ENCODE measurements at regions not wholly inside any gene's neighbourhood (a gene's known extent, or its start where the extent isn't known, plus 50 kb on each side); places are given as distances from the start of the nearest gene placed in this dataset.

DNA sequence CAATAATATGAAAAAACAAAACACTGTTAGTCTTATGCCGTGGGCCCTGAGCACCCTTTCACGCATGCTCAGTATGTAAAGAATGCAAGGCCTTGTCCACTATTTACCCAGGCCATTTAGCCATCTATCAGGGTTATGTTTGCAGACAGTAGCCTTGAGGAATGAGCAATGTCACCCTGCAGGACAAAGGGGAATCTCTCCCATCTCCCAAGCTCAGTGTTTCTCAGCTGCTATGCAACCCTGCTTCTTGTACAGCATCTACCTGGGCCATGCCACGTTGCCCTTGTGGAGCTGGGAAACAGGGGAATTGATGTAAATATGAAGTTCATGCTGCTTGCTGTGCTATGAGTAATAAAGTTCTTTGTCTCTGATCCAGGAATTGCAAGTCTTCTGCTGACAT, 51.5 kb upstream of the SLCO2A1 start:
- TF ChIP-seq, protein P1, sequence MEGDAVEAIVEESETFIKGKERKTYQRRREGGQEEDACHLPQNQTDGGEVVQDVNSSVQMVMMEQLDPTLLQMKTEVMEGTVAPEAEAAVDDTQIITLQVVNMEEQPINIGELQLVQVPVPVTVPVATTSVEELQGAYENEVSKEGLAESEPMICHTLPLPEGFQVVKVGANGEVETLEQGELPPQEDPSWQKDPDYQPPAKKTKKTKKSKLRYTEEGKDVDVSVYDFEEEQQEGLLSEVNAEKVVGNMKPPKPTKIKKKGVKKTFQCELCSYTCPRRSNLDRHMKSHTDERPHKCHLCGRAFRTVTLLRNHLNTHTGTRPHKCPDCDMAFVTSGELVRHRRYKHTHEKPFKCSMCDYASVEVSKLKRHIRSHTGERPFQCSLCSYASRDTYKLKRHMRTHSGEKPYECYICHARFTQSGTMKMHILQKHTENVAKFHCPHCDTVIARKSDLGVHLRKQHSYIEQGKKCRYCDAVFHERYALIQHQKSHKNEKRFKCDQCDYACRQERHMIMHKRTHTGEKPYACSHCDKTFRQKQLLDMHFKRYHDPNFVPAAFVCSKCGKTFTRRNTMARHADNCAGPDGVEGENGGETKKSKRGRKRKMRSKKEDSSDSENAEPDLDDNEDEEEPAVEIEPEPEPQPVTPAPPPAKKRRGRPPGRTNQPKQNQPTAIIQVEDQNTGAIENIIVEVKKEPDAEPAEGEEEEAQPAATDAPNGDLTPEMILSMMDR (conservative IDR thresholded peaks at IDR 0.05; ENCODE audit: low read length) = no peak
- TF ChIP-seq EZH2phosphoT487 (IDR thresholded peaks at IDR 0.05; ENCODE audit: borderline replicate concordance, low read depth, low read length) = no peak

Data from OCI-LY7 (cell line).